Right lobe of liver (tissue), 4 donors: ENCODE measurements at regions not wholly inside any gene's neighbourhood (a gene's known extent, or its start where the extent isn't known, plus 50 kb on each side); places are given as distances from the start of the nearest gene placed in this dataset.

Experiments used
- POLR2A ChIP-seq: fragments of 450-650 bp; IDR thresholded peaks from one replicate; pipeline ENCODE4 v1.6.1; 2017; ENCODE audit warnings: antibody characterized with exemption, mild to moderate bottlenecking
- TF ChIP-seq, protein P1 (sequence below), 4 donors: fragments of 200-600 bp in 3 of 4; fragments of 450-650 bp in 1 of 4; IDR thresholded peaks; one replicate each; pipeline versions ENCODE4 v1.5.1 to v1.8.0; 2016 to 2022; ENCODE audit warnings: antibody characterized with exemption in 4 of 4, mild to moderate bottlenecking in 2 of 4
- donor health status: DM: no; HTN: no; CAD: no.
- donor health status: DM: no; HTN: no; CAD: no.
- donor health status: DM: no; HTN: yes; CAD: no.

GRCh38 chr16:86848821-86849220 is 270.5 kb downstream of the FOXL1 start:
- TF ChIP-seq POLR2A, result no peak
- TF ChIP-seq, protein P1, sequence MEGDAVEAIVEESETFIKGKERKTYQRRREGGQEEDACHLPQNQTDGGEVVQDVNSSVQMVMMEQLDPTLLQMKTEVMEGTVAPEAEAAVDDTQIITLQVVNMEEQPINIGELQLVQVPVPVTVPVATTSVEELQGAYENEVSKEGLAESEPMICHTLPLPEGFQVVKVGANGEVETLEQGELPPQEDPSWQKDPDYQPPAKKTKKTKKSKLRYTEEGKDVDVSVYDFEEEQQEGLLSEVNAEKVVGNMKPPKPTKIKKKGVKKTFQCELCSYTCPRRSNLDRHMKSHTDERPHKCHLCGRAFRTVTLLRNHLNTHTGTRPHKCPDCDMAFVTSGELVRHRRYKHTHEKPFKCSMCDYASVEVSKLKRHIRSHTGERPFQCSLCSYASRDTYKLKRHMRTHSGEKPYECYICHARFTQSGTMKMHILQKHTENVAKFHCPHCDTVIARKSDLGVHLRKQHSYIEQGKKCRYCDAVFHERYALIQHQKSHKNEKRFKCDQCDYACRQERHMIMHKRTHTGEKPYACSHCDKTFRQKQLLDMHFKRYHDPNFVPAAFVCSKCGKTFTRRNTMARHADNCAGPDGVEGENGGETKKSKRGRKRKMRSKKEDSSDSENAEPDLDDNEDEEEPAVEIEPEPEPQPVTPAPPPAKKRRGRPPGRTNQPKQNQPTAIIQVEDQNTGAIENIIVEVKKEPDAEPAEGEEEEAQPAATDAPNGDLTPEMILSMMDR (IDR thresholded peaks at IDR 0.05), result no peak
